Tibial nerve (tissue), 4 donors: ENCODE measurements at regions not wholly inside any gene's neighbourhood (a gene's known extent, or its start where the extent isn't known, plus 50 kb on each side); places are given as distances from the start of the nearest gene placed in this dataset.

Experiments
- DNase-seq, 2 donors: peaks; one replicate each; pipeline ENCODE4 v3.0.0-alpha.2; 2019; ENCODE audit warnings: low spot score in 2 of 2
- H3K27ac ChIP-seq, 4 donors: fragments of 200-600 bp; sonication (generic) in 3 of 4; one replicate each; pipeline ENCODE4 v1.5.1; 2017 to 2019; ENCODE audit warnings: mild to moderate bottlenecking in 1 of 4
- H3K27me3 ChIP-seq, 2 donors: fragments of 200-600 bp; sonication (generic) in 1 of 2; one replicate each; pipeline versions ENCODE4 v1.5.1 to v1.6.0; 2017 to 2019
- H3K36me3 ChIP-seq, 3 donors: fragments of 200-600 bp; sonication (generic); one replicate each; pipeline ENCODE4 v1.5.1; 2018 to 2019
- H3K4me1 ChIP-seq, 4 donors: fragments of 200-600 bp; sonication (generic) in 3 of 4; one replicate each; pipeline ENCODE4 v1.5.1; 2017 to 2019
- H3K4me3 ChIP-seq, 4 donors: fragments of 200-600 bp; sonication (generic) in 3 of 4; one replicate each; pipeline ENCODE4 v1.5.1; 2017 to 2019; ENCODE audit warnings: mild to moderate bottlenecking in 1 of 4, moderate library complexity in 1 of 4
- H3K9me3 ChIP-seq, 4 donors: fragments of 200-600 bp; sonication (generic) in 3 of 4; one replicate each; pipeline ENCODE4 v1.5.1; 2017 to 2019
- CTCF ChIP-seq, 5 experiments: fragments of 200-600 bp in 3 of 5; fragments of 450-650 bp in 2 of 5; sonication (generic) in 3 of 5; IDR thresholded peaks; one replicate each; pipeline ENCODE4 v1.5.1; 2016 to 2019; ENCODE audit warnings: antibody characterized with exemption in 5 of 5, mild to moderate bottlenecking in 3 of 5, moderate library complexity in 2 of 5
- EP300 ChIP-seq, 2 donors: sonication (generic); formaldehyde crosslinking; IDR thresholded peaks; one replicate each; pipeline ENCODE4 v1.6.1; 2017; ENCODE audit warnings: antibody characterized with exemption in 2 of 2, mild to moderate bottlenecking in 1 of 2
- POLR2A ChIP-seq, 2 donors: fragments of 450-650 bp; IDR thresholded peaks; one replicate each; pipeline ENCODE4 v1.6.1; 2017; ENCODE audit warnings: antibody characterized with exemption in 2 of 2, mild to moderate bottlenecking in 2 of 2, moderate library complexity in 2 of 2
- WGBS, 2 donors: methylation state at CpG; one replicate each; pipeline ENCODE4 v1.1.5; 2018; 5-methylcytosine and 5-hydroxymethylcytosine counted together

GRCh38 chr12:107951024-107951423 lies 176.5 kb downstream of the ASCL4 start:
- WGBS, 2 donors = 87 to 93% methylated on average over 2 of the region's 2 CpGs
- no peak for DNase-seq
- H3K4me1 ChIP-seq = peaks cover 0 to 4% (median 0%) of the 10 kb centered on the region in 4 donors
- no peaks in the 10 kb centered on the region for H3K27me3 ChIP-seq
- H3K27ac ChIP-seq = no peak overlapping the region
- no peaks in the 10 kb centered on the region for H3K36me3 ChIP-seq
- TF ChIP-seq CTCF (IDR thresholded peaks at IDR 0.05) (no peak), EP300 (IDR thresholded peaks at IDR 0.05) (no peak), POLR2A (IDR thresholded peaks at IDR 0.05) (no peak)
- H3K4me3 ChIP-seq = no peak overlapping the region
- peaks cover 0 to 11% (median 0%) of the 10 kb centered on the region in 4 donors for H3K9me3 ChIP-seq

- DNase-seq = no peak
- Histone ChIP-seq H3K27me3 (no peaks in the 10 kb centered on the region), H3K4me1 (no peaks in the 10 kb centered on the region), H3K4me3 (no peak overlapping the region), H3K9me3 (peaks cover 0 to 11% (median 0%) of the 10 kb centered on the region in 4 donors), H3K36me3 (no peaks in the 10 kb centered on the region), H3K27ac (no peak overlapping the region)
- 51 to 55% methylated on average over 6 of the region's 6 CpGs for WGBS, 2 donors
- TF ChIP-seq EP300 (IDR thresholded peaks at IDR 0.05) = no peak
- no peak for TF ChIP-seq CTCF (IDR thresholded peaks at IDR 0.05)
- no peak for TF ChIP-seq POLR2A (IDR thresholded peaks at IDR 0.05)
Measured at GRCh38 chr12:107955966-107956643, 173.0 kb upstream of the WSCD2 start.

- no peaks in the 10 kb centered on the region for H3K27me3 ChIP-seq
- TF ChIP-seq CTCF (IDR thresholded peaks at IDR 0.05) (no peak), POLR2A (IDR thresholded peaks at IDR 0.05) (no peak), EP300 (IDR thresholded peaks at IDR 0.05) (no peak)
- H3K9me3 ChIP-seq = peaks cover 0 to 8% (median 0%) of the 10 kb centered on the region in 4 donors
- H3K36me3 ChIP-seq = no peaks in the 10 kb centered on the region
- DNase-seq = no peak
- no peak overlapping the region for H3K4me3 ChIP-seq
- H3K4me1 ChIP-seq = no peaks in the 10 kb centered on the region
- no peak overlapping the region for H3K27ac ChIP-seq
Measured at GRCh38 chr12:107957459-107957858, 171.6 kb upstream of the WSCD2 start.

GRCh38 chr12:107963635-107964034 lies 165.5 kb upstream of the WSCD2 start:
- WGBS, 2 donors = 61 to 66% methylated on average over 6 of the region's 6 CpGs
- no peaks in the 10 kb centered on the region for H3K27me3 ChIP-seq

More at GRCh38 chr12:107963635-107964034, 165.5 kb upstream of the WSCD2 start:
- no peak overlapping the region for H3K4me3 ChIP-seq
- no peak overlapping the region for H3K27ac ChIP-seq
- no peak for TF ChIP-seq EP300 (IDR thresholded peaks at IDR 0.05)
- TF ChIP-seq CTCF (IDR thresholded peaks at IDR 0.05) = no peak
- TF ChIP-seq POLR2A (IDR thresholded peaks at IDR 0.05) = no peak
- no peaks in the 10 kb centered on the region for H3K36me3 ChIP-seq
- H3K4me1 ChIP-seq = no peaks in the 10 kb centered on the region
- H3K9me3 ChIP-seq = peaks cover 0 to 5% (median 0%) of the 10 kb centered on the region in 4 donors
- no peak for DNase-seq
